ENCODE measurements at regions not wholly inside any gene's neighbourhood (a gene's known extent, or its start where the extent isn't known, plus 50 kb on each side); places are given as distances from the start of the nearest gene placed in this dataset.

GRCh38 chr11:79971255-79971654, 530.4 kb upstream of the TENM4 start:
- no peak overlapping the region for H3K9ac ChIP-seq (ENCODE audit: low read length in 3 of 3)

GRCh38 chr11:79966592-79966991, 525.8 kb upstream of the TENM4 start:
- no peak for TF ChIP-seq CTCF (IDR thresholded peaks at IDR 0.05; ENCODE audit: borderline replicate concordance, extremely low read depth, insufficient read depth)
- no peaks in the 10 kb centered on the region for H3K9me3 ChIP-seq (ENCODE audit: control insufficient read depth in 2 of 3, insufficient read depth in 1 of 3, low read length in 3 of 3)
- H3K4me1 ChIP-seq (ENCODE audit: control insufficient read depth in 2 of 3, insufficient read depth in 2 of 3, low read depth in 1 of 3, low read length in 3 of 3) = no peaks in the 10 kb centered on the region
- FAIRE-seq (no peak), DNase-seq (no peak)
- no peak overlapping the region for H3K27ac ChIP-seq (ENCODE audit: low read depth in 2 of 2, low read length in 2 of 2)
- no peak overlapping the region for H3K4me3 ChIP-seq (ENCODE audit: low read length in 3 of 3)
- H3K27me3 ChIP-seq (ENCODE audit: control insufficient read depth, insufficient read depth, low read length) = no peaks in the 10 kb centered on the region
- intact Hi-C loops (cut with DNase I) = no loop called here
- no peaks in the 10 kb centered on the region for H3K36me3 ChIP-seq (ENCODE audit: control insufficient read depth in 2 of 3, insufficient read depth in 3 of 3, low read length in 3 of 3)
- H3K9ac ChIP-seq (ENCODE audit: low read length in 3 of 3) = no peak overlapping the region

More at GRCh38 chr11:79971255-79971654, 530.4 kb upstream of the TENM4 start:
- TF ChIP-seq CTCF (IDR thresholded peaks at IDR 0.05; ENCODE audit: borderline replicate concordance, extremely low read depth, insufficient read depth) = no peak
- H3K4me1 ChIP-seq (ENCODE audit: control insufficient read depth in 2 of 3, insufficient read depth in 2 of 3, low read depth in 1 of 3, low read length in 3 of 3) = no peaks in the 10 kb centered on the region
- FAIRE-seq = no peak
- no peaks in the 10 kb centered on the region for H3K36me3 ChIP-seq (ENCODE audit: control insufficient read depth in 2 of 3, insufficient read depth in 3 of 3, low read length in 3 of 3)
- DNase-seq = peak in 2 of 5 donors; percentile 12 to 17
- H3K9me3 ChIP-seq (ENCODE audit: control insufficient read depth in 2 of 3, insufficient read depth in 1 of 3, low read length in 3 of 3) = no peaks in the 10 kb centered on the region
- H3K27me3 ChIP-seq (ENCODE audit: control insufficient read depth, insufficient read depth, low read length) = no peaks in the 10 kb centered on the region
- H3K27ac ChIP-seq (ENCODE audit: low read depth in 2 of 2, low read length in 2 of 2) = no peak overlapping the region
- intact Hi-C loops (cut with DNase I) = no loop called here
- no peak overlapping the region for H3K4me3 ChIP-seq (ENCODE audit: low read length in 3 of 3)

GRCh38 chr11:79963856-79964645, 523.2 kb upstream of the TENM4 start:
- no peak overlapping the region for H3K27ac ChIP-seq (ENCODE audit: low read depth in 2 of 2, low read length in 2 of 2)
- intact Hi-C loops (cut with DNase I) = no loop called here
- H3K36me3 ChIP-seq (ENCODE audit: control insufficient read depth in 2 of 3, insufficient read depth in 3 of 3, low read length in 3 of 3) = no peaks in the 10 kb centered on the region
- H3K9me3 ChIP-seq (ENCODE audit: control insufficient read depth in 2 of 3, insufficient read depth in 1 of 3, low read length in 3 of 3) = peaks cover 2 to 4% (median 3%) of the 10 kb centered on the region in 3 donors
- no peaks in the 10 kb centered on the region for H3K4me1 ChIP-seq (ENCODE audit: control insufficient read depth in 2 of 3, insufficient read depth in 2 of 3, low read depth in 1 of 3, low read length in 3 of 3)
- no peak for DNase-seq
- H3K27me3 ChIP-seq (ENCODE audit: control insufficient read depth, insufficient read depth, low read length) = no peaks in the 10 kb centered on the region
- FAIRE-seq = no peak
- H3K4me3 ChIP-seq (ENCODE audit: low read length in 3 of 3) = no peak overlapping the region
- no peak for TF ChIP-seq CTCF (IDR thresholded peaks at IDR 0.05; ENCODE audit: borderline replicate concordance, extremely low read depth, insufficient read depth)
- H3K9ac ChIP-seq (ENCODE audit: low read length in 3 of 3) = no peak overlapping the region
